GM23338 (cell line): ENCODE measurements at regions not wholly inside any gene's neighbourhood (a gene's known extent, or its start where the extent isn't known, plus 50 kb on each side); places are given as distances from the start of the nearest gene placed in this dataset.

Source experiments
- ATAC-seq: fragments of 200-7000 bp; cut with Tn5 transposase; 3 replicates; pipeline ENCODE4 v1.9.1; 2020
- DNase-seq: peaks from one replicate; pipeline ENCODE4 v3.0.0-alpha.2; 2015; ENCODE audit warnings: low spot score
- H2AFZ ChIP-seq: fragments of 200-600 bp; sonication (generic); 2 replicates; pipeline ENCODE4 v1.8.0; 2016; ENCODE audit warnings: antibody characterized with exemption, mild to moderate bottlenecking, moderate library complexity
- H3F3A ChIP-seq: fragments of 200-600 bp; sonication (generic); replicated peaks from 2 replicates; pipeline ENCODE4 v1.8.0; 2017; ENCODE audit warnings: antibody characterized with exemption, mixed run types, low read depth
- H3K27ac ChIP-seq: fragments of 200-600 bp; sonication (generic); 2 replicates; pipeline ENCODE4 v1.6.1; 2016; ENCODE audit warnings: low read depth
- H3K27me3 ChIP-seq: fragments of 200-600 bp; sonication (generic); 2 replicates; pipeline ENCODE4 v1.8.0; 2016; ENCODE audit warnings: mild to moderate bottlenecking, mixed run types, moderate library complexity; ENCODE audit not compliant: insufficient read depth
- H3K36me3 ChIP-seq: fragments of 200-600 bp; sonication (generic); 2 replicates; pipeline ENCODE4 v1.8.0; 2016; ENCODE audit warnings: mild to moderate bottlenecking; ENCODE audit not compliant: insufficient read depth
- H3K4me1 ChIP-seq: fragments of 200-600 bp; sonication (generic); 2 replicates; pipeline ENCODE4 v1.8.0; 2016; ENCODE audit warnings: mild to moderate bottlenecking, moderate library complexity; ENCODE audit not compliant: insufficient read depth
- H3K4me2 ChIP-seq: fragments of 200-600 bp; sonication (generic); 2 replicates; pipeline ENCODE4 v1.7.1; 2017; ENCODE audit warnings: mixed run types
- H3K4me3 ChIP-seq: fragments of 200-600 bp; sonication (generic); 2 replicates; pipeline ENCODE4 v1.6.1; 2016; ENCODE audit warnings: mixed run types
- H3K79me2 ChIP-seq: fragments of 200-600 bp; sonication (generic); replicated peaks from 2 replicates; pipeline ENCODE4 v1.8.0; 2017; ENCODE audit warnings: mild to moderate bottlenecking; ENCODE audit not compliant: insufficient read depth
- H3K9me2 ChIP-seq: fragments of 200-600 bp; sonication (generic); 2 replicates; pipeline ENCODE4 v1.8.0; 2017; ENCODE audit not compliant: insufficient read depth
- H4K20me1 ChIP-seq: fragments of 200-600 bp; sonication (generic); replicated peaks from 2 replicates; pipeline ENCODE4 v1.8.0; 2017; ENCODE audit warnings: mild to moderate bottlenecking; ENCODE audit not compliant: insufficient read depth
- H3K27ac Mint-ChIP-seq: 2 replicates; pipeline ENCODE4 v1.8.0; 2020; ENCODE audit warnings: inconsistent platforms, mild to moderate bottlenecking, moderate library complexity, mixed read lengths
- H3K27me3 Mint-ChIP-seq: 3 replicates; pipeline ENCODE4 v1.8.0; 2022; ENCODE audit warnings: low read depth, mild to moderate bottlenecking, moderate library complexity, mixed read lengths, inconsistent platforms; ENCODE audit not compliant: insufficient read depth, poor library complexity
- H3K36me3 Mint-ChIP-seq: 3 replicates; pipeline ENCODE4 v1.8.0; 2021; ENCODE audit warnings: low read depth, mild to moderate bottlenecking, inconsistent platforms, moderate library complexity, mixed read lengths
- H3K4me1 Mint-ChIP-seq: 3 replicates; pipeline ENCODE4 v1.8.0; 2020; ENCODE audit warnings: mild to moderate bottlenecking, inconsistent platforms, mixed read lengths
- H3K4me3 Mint-ChIP-seq: 3 replicates; pipeline ENCODE4 v1.8.0; 2021; ENCODE audit warnings: moderate library complexity, mild to moderate bottlenecking, inconsistent platforms, mixed read lengths
- H3K9me3 Mint-ChIP-seq: 3 replicates; pipeline ENCODE4 v1.8.0; 2020; ENCODE audit warnings: moderate library complexity, mild to moderate bottlenecking, inconsistent platforms, mixed read lengths
- CTCF ChIP-seq, 2 experiments: fragments of 200-600 bp in 1 of 2; sonication (generic) in 1 of 2; conservative IDR thresholded peaks; 2 replicates each; pipeline versions ENCODE4 v1.5.1 to v1.6.1; 2016 to 2017; ENCODE audit warnings: antibody characterized with exemption in 2 of 2, low read depth in 2 of 2, mild to moderate bottlenecking in 2 of 2, moderate library complexity in 1 of 2
- ETS1 ChIP-seq: IDR thresholded peaks from 2 replicates; pipeline ENCODE4 v1.6.1; 2016; ENCODE audit warnings: antibody characterized with exemption
- EZH2phosphoT487 ChIP-seq: fragments of 200-600 bp; sonication (generic); IDR thresholded peaks from one replicate; pipeline ENCODE4 v1.8.1; 2018; ENCODE audit warnings: antibody characterized with exemption; ENCODE audit not compliant: unreplicated experiment
- NANOG ChIP-seq: IDR thresholded peaks from 2 replicates; pipeline ENCODE4 v1.6.1; 2016; ENCODE audit warnings: antibody characterized with exemption, borderline replicate concordance
- STAT1 ChIP-seq: IDR thresholded peaks from one replicate; pipeline ENCODE4 v1.6.1; 2016; ENCODE audit warnings: antibody characterized with exemption; ENCODE audit not compliant: unreplicated experiment
- ZNF331 ChIP-seq: fragments of 250-450 bp; sonication (Bioruptor Pico); IDR thresholded peaks from 2 replicates; pipeline ENCODE4 v1.5.0; 2020; ENCODE audit warnings: low read depth, mild to moderate bottlenecking, moderate library complexity
- TF ChIP-seq, protein P1 (sequence below): fragments of 250-450 bp; sonication (Bioruptor Pico); IDR thresholded peaks from 2 replicates; pipeline ENCODE4 v1.5.0; 2020; ENCODE audit warnings: mild to moderate bottlenecking, moderate library complexity

- Histone ChIP-seq H3K4me2 (no peak overlapping the region), H2AFZ (no peak overlapping the region), H3K79me2 (no peaks in the 10 kb centered on the region), H4K20me1 (no peaks in the 10 kb centered on the region), H3K4me1 (no peaks in the 10 kb centered on the region), H3K36me3 (no peaks in the 10 kb centered on the region), H3K9me2 (no peaks in the 10 kb centered on the region), H3K27ac (no peak overlapping the region), H3F3A (no peaks in the 10 kb centered on the region), H3K27me3 (no peaks in the 10 kb centered on the region), H3K4me3 (no peak overlapping the region)
- no peak for DNase-seq
- Mint-ChIP-seq H3K36me3 (no peaks in the 10 kb centered on the region), H3K27me3 (no peaks in the 10 kb centered on the region), H3K4me1 (no peaks in the 10 kb centered on the region), H3K4me3 (no peak overlapping the region), H3K27ac (no peak overlapping the region), H3K9me3 (no peaks in the 10 kb centered on the region; the same call in 2 of the 3 replicates)
- ATAC-seq, result no peak
- TF ChIP-seq, protein P1, sequence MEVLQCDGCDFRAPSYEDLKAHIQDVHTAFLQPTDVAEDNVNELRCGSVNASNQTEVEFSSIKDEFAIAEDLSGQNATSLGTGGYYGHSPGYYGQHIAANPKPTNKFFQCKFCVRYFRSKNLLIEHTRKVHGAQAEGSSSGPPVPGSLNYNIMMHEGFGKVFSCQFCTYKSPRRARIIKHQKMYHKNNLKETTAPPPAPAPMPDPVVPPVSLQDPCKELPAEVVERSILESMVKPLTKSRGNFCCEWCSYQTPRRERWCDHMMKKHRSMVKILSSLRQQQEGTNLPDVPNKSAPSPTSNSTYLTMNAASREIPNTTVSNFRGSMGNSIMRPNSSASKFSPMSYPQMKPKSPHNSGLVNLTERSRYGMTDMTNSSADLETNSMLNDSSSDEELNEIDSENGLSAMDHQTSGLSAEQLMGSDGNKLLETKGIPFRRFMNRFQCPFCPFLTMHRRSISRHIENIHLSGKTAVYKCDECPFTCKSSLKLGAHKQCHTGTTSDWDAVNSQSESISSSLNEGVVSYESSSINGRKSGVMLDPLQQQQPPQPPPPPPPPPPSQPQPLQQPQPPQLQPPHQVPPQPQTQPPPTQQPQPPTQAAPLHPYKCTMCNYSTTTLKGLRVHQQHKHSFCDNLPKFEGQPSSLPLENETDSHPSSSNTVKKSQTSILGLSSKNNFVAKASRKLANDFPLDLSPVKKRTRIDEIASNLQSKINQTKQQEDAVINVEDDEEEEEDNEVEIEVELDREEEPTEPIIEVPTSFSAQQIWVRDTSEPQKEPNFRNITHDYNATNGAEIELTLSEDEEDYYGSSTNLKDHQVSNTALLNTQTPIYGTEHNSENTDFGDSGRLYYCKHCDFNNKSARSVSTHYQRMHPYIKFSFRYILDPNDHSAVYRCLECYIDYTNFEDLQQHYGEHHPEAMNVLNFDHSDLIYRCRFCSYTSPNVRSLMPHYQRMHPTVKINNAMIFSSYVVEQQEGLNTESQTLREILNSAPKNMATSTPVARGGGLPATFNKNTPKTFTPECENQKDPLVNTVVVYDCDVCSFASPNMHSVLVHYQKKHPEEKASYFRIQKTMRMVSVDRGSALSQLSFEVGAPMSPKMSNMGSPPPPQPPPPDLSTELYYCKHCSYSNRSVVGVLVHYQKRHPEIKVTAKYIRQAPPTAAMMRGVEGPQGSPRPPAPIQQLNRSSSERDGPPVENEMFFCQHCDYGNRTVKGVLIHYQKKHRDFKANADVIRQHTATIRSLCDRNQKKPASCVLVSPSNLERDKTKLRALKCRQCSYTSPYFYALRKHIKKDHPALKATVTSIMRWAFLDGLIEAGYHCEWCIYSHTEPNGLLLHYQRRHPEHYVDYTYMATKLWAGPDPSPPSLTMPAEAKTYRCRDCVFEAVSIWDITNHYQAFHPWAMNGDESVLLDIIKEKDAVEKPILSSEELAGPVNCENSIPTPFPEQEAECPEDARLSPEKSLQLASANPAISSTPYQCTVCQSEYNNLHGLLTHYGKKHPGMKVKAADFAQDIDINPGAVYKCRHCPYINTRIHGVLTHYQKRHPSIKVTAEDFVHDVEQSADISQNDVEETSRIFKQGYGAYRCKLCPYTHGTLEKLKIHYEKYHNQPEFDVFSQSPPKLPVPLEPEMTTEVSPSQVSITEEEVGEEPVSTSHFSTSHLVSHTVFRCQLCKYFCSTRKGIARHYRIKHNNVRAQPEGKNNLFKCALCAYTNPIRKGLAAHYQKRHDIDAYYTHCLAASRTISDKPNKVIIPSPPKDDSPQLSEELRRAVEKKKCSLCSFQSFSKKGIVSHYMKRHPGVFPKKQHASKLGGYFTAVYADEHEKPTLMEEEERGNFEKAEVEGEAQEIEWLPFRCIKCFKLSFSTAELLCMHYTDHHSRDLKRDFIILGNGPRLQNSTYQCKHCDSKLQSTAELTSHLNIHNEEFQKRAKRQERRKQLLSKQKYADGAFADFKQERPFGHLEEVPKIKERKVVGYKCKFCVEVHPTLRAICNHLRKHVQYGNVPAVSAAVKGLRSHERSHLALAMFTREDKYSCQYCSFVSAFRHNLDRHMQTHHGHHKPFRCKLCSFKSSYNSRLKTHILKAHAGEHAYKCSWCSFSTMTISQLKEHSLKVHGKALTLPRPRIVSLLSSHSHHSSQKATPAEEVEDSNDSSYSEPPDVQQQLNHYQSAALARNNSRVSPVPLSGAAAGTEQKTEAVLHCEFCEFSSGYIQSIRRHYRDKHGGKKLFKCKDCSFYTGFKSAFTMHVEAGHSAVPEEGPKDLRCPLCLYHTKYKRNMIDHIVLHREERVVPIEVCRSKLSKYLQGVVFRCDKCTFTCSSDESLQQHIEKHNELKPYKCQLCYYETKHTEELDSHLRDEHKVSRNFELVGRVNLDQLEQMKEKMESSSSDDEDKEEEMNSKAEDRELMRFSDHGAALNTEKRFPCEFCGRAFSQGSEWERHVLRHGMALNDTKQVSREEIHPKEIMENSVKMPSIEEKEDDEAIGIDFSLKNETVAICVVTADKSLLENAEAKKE (CRISPR knock-in tag), result no peak
- TF ChIP-seq ZNF331 (CRISPR knock-in tag) (no peak), STAT1 (no peak), CTCF (conservative IDR thresholded peaks at IDR 0.05; ENCODE audit: low read depth in 2 of 2) (no peak)
Observed at GRCh38 chr4:126851391-126851790, 781.4 kb upstream of the INTU start.

DNA sequence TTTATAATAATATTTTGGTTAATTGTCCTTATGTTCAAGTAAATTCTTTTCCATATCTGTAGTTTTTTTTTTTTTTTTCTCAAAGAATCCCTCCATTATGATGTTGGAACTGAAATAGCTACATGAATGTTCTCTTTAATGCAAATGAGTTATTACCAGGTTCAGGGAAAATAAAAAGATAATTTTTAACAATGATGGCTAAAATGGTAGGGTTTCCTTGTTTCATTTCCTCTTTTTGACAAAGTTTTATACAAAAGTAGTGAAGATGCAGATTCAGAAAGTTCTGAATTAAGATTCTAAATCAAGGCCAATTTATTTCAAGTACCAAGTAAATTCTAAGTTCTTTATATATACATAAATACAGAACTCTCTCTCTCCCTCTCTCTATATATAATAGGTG is 779.0 kb upstream of the INTU start:
- Histone ChIP-seq H3K79me2 (no peaks in the 10 kb centered on the region), H3K36me3 (no peaks in the 10 kb centered on the region), H3K4me3 (no peak overlapping the region), H3K4me2 (no peak overlapping the region), H3K27ac (no peak overlapping the region), H3K27me3 (no peaks in the 10 kb centered on the region), H3K4me1 (no peaks in the 10 kb centered on the region), H3K9me2 (no peaks in the 10 kb centered on the region), H2AFZ (no peak overlapping the region), H4K20me1 (no peaks in the 10 kb centered on the region), H3F3A (no peaks in the 10 kb centered on the region)
- Mint-ChIP-seq H3K4me3 (no peak overlapping the region), H3K27ac (no peak overlapping the region), H3K9me3 (no peaks in the 10 kb centered on the region), H3K4me1 (no peaks in the 10 kb centered on the region), H3K27me3 (no peaks in the 10 kb centered on the region), H3K36me3 (no peaks in the 10 kb centered on the region)
- ATAC-seq (no peak), DNase-seq (no peak)
- TF ChIP-seq NANOG (no peak), EZH2phosphoT487 (no peak), ETS1 (no peak), STAT1 (no peak)
